GM12864 (cell line): ENCODE measurements at regions not wholly inside any gene's neighbourhood (a gene's known extent, or its start where the extent isn't known, plus 50 kb on each side); places are given as distances from the start of the nearest gene placed in this dataset.
"Not testable (repeated sequence)": the region's sequence is repeated elsewhere in the genome, so short reads cannot be mapped to it uniquely, and the experiment has no call there.

Source experiments
- DNase-seq: peaks from one replicate; pipeline ENCODE4 v3.0.0-alpha.2; 2011; ENCODE audit warnings: low read depth
- H3K4me3 ChIP-seq: 2 replicates; pipeline ENCODE4 v1.5.1; 2011; ENCODE audit warnings: mild to moderate bottlenecking, low read depth, low read length, control low read depth
- CTCF ChIP-seq: IDR thresholded peaks from 2 replicates; pipeline ENCODE4 v1.5.1; 2011; ENCODE audit warnings: low read depth, mild to moderate bottlenecking, moderate library complexity, low read length, control low read depth, inconsistent platforms; ENCODE audit errors: missing control alignments

- DNase-seq, result no peak
- H3K4me3 ChIP-seq, result no peak overlapping the region
- no peak for TF ChIP-seq CTCF
These were observed 683.7 kb upstream of the SALL1 start for GRCh38 chr16:51834794-51835193.

- no peak for DNase-seq
- no peak for TF ChIP-seq CTCF
- no peak overlapping the region for H3K4me3 ChIP-seq
These were observed 683.1 kb upstream of the SALL1 start for GRCh38 chr16:51834133-51834532.

DNA sequence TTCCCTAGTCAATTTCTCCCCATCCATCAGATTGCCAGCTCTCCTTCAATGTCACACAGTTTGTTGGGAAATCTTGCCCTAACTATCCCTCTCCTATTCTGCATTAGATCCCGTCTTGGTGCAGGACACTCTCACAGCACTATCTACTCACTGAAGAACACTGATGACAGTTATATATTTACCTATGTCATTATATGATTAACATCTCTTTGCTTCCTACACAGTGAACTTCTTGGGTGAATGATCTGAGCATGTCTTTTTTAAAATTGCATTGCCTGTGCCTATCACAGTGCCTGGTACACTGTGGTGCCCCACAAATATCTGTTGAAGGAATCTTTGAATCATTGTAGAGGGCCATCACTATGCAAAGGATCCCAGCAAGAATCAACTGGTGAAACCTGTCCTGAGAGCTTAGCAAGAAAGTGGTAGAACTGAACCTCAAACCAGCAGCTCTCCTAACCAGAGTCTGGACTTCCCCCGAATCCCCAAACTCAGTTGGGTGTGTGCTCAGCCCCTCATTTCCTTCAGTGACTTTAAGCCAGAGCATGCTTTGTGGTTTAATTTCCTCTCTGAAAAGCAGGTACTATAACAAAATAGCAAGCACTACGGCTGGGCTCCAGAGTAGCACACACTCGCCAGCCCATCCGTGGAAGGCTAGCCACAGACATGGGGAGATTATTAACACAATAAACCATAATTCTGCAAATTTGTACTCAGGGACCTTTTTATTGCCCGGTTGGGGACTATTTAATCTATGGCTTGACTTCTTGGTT lies 680.7 kb upstream of the SALL1 start:
- TF ChIP-seq CTCF, result no peak

DNA sequence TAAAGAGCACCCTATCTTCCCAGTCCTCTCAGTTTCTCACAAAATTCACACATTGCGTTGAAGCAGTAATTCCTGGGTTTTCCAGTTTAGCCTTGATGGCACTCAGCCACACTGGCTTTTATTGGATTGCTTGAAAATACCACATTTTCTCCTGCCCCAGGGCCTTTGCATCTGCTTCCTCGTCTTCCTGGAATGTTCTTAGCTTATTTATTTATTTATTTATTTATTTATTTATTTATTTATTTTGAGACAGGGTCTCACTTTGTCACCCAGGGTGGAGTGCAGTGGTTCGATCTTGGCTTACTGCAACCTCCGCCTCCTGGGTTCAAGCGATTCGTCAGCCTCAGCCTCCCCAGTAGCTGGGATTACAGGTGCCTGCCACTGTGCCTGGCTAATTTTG lies 680.0 kb upstream of the SALL1 start:
- not testable (repeated sequence) for H3K4me3 ChIP-seq, DNase-seq

More for the DNA sequence above, 680.7 kb upstream of the SALL1 start:
- DNase-seq, result no peak
- H3K4me3 ChIP-seq, result no peak overlapping the region

- TF ChIP-seq CTCF, result no peak
- no peak for DNase-seq
These were observed 674.7 kb upstream of the SALL1 start for GRCh38 chr16:51825779-51826178.

GRCh38 chr16:51822471-51822870 lies 671.4 kb upstream of the SALL1 start:
- TF ChIP-seq CTCF, result no peak
- DNase-seq, result no peak
- H3K4me3 ChIP-seq, result no peak overlapping the region

More at GRCh38 chr16:51825779-51826178, 674.7 kb upstream of the SALL1 start:
- no peak overlapping the region for H3K4me3 ChIP-seq

- DNase-seq, result no peak
- TF ChIP-seq CTCF, result no peak
- H3K4me3 ChIP-seq, result no peak overlapping the region
These were observed 670.5 kb upstream of the SALL1 start for GRCh38 chr16:51821527-51821926.
